ENCODE measurements at regions not wholly inside any gene's neighbourhood (a gene's known extent, or its start where the extent isn't known, plus 50 kb on each side); places are given as distances from the start of the nearest gene placed in this dataset.

GRCh38 chr9:38253200-38253599, 139.3 kb upstream of the ALDH1B1 start:
- TF ChIP-seq CTCF (IDR thresholded peaks at IDR 0.05 in 8 of 11, conservative IDR thresholded peaks at IDR 0.05 in 3 of 11): no peak
- TF ChIP-seq POLR2AphosphoS5 (IDR thresholded peaks at IDR 0.05): no peak
- TF ChIP-seq POLR2A (IDR thresholded peaks at IDR 0.05): no peak

All from spleen (tissue), 7 donors.